ENCODE measurements at regions not wholly inside any gene's neighbourhood (a gene's known extent, or its start where the extent isn't known, plus 50 kb on each side); places are given as distances from the start of the nearest gene placed in this dataset.
A peak's percentile ranks its signal among the peaks of the same experiment; 100 is the strongest.
"Not testable (repeated sequence)": the region's sequence is repeated elsewhere in the genome, so short reads cannot be mapped to it uniquely, and the experiment has no call there.

- peak overlapping the region; percentile 23 for H3K27ac Mint-ChIP-seq
Measured at GRCh38 chrX:33908074-33908473, 224.0 kb downstream of the FAM47A start.

GRCh38 chrX:33906971-33907370 is 225.1 kb downstream of the FAM47A start:
- H3K36me3 Mint-ChIP-seq (ENCODE audit: insufficient read depth): peaks cover 7% of the 10 kb centered on the region
- H3K9me3 Mint-ChIP-seq (ENCODE audit: low read depth): peaks cover 24% of the 10 kb centered on the region
- no peak for DNase-seq (ENCODE audit: low spot score, unreplicated experiment)
- peak overlapping the region; percentile 1 for H3K4me3 Mint-ChIP-seq (ENCODE audit: low read depth)
- H3K27ac Mint-ChIP-seq: peak overlapping the region; percentile 75
- H3K27me3 Mint-ChIP-seq: no peaks in the 10 kb centered on the region
- peaks cover 50% of the 10 kb centered on the region for H3K4me1 Mint-ChIP-seq (ENCODE audit: low read depth)
- no peak for TF ChIP-seq CTCF (IDR thresholded peaks at IDR 0.05; ENCODE audit: unreplicated experiment)

More at GRCh38 chrX:33908074-33908473, 224.0 kb downstream of the FAM47A start:
- Mint-ChIP-seq H3K4me3 (ENCODE audit: low read depth) (no peak overlapping the region), H3K36me3 (ENCODE audit: insufficient read depth) (peaks cover 5% of the 10 kb centered on the region), H3K4me1 (ENCODE audit: low read depth) (peaks cover 50% of the 10 kb centered on the region), H3K9me3 (ENCODE audit: low read depth) (peaks cover 19% of the 10 kb centered on the region), H3K27me3 (no peaks in the 10 kb centered on the region)
- no peak for TF ChIP-seq CTCF (IDR thresholded peaks at IDR 0.05; ENCODE audit: unreplicated experiment)
- no peak for DNase-seq (ENCODE audit: low spot score, unreplicated experiment)

GRCh38 chrX:33892670-33893069 is 239.4 kb downstream of the FAM47A start:
- no peak for DNase-seq (ENCODE audit: low spot score, unreplicated experiment)
- H3K4me3 Mint-ChIP-seq (ENCODE audit: low read depth): no peak overlapping the region
- H3K27ac Mint-ChIP-seq: peak overlapping the region; percentile 79

GRCh38 chrX:33855251-33855650 is 276.9 kb downstream of the FAM47A start:
- no peak overlapping the region for H3K27ac Mint-ChIP-seq
- H3K27me3 Mint-ChIP-seq: no peaks in the 10 kb centered on the region
- no peaks in the 10 kb centered on the region for H3K4me1 Mint-ChIP-seq (ENCODE audit: low read depth)
- no peaks in the 10 kb centered on the region for H3K36me3 Mint-ChIP-seq (ENCODE audit: insufficient read depth)
- peaks cover under 1% of the 10 kb centered on the region for H3K9me3 Mint-ChIP-seq (ENCODE audit: low read depth)
- H3K4me3 Mint-ChIP-seq (ENCODE audit: low read depth): no peak overlapping the region
- no peak for TF ChIP-seq CTCF (IDR thresholded peaks at IDR 0.05; ENCODE audit: unreplicated experiment)
- no peak for DNase-seq (ENCODE audit: low spot score, unreplicated experiment)

More at GRCh38 chrX:33892670-33893069, 239.4 kb downstream of the FAM47A start:
- H3K9me3 Mint-ChIP-seq (ENCODE audit: low read depth): no peaks in the 10 kb centered on the region
- H3K4me1 Mint-ChIP-seq (ENCODE audit: low read depth): peaks cover 15% of the 10 kb centered on the region
- no peaks in the 10 kb centered on the region for H3K27me3 Mint-ChIP-seq
- no peak for TF ChIP-seq CTCF (IDR thresholded peaks at IDR 0.05; ENCODE audit: unreplicated experiment)
- no peaks in the 10 kb centered on the region for H3K36me3 Mint-ChIP-seq (ENCODE audit: insufficient read depth)

GRCh38 chrX:33852146-33852545 is 280.0 kb downstream of the FAM47A start:
- H3K27ac Mint-ChIP-seq; DNase-seq (ENCODE audit: low spot score, unreplicated experiment); H3K9me3 Mint-ChIP-seq (ENCODE audit: low read depth); H3K4me1 Mint-ChIP-seq (ENCODE audit: low read depth); H3K27me3 Mint-ChIP-seq; H3K36me3 Mint-ChIP-seq (ENCODE audit: insufficient read depth); H3K4me3 Mint-ChIP-seq (ENCODE audit: low read depth): not testable (repeated sequence)

- H3K4me1 Mint-ChIP-seq (ENCODE audit: low read depth): no peaks in the 10 kb centered on the region
- H3K27me3 Mint-ChIP-seq: no peaks in the 10 kb centered on the region
- no peak for TF ChIP-seq CTCF (IDR thresholded peaks at IDR 0.05; ENCODE audit: unreplicated experiment)
- no peak overlapping the region for H3K27ac Mint-ChIP-seq
- H3K4me3 Mint-ChIP-seq (ENCODE audit: low read depth): no peak overlapping the region
- no peak for DNase-seq (ENCODE audit: low spot score, unreplicated experiment)
- peaks cover 5% of the 10 kb centered on the region for H3K9me3 Mint-ChIP-seq (ENCODE audit: low read depth)
- no peaks in the 10 kb centered on the region for H3K36me3 Mint-ChIP-seq (ENCODE audit: insufficient read depth)
Measured at GRCh38 chrX:33840176-33840575, 291.9 kb downstream of the FAM47A start.

Measured in progenitor cell of endocrine pancreas (in vitro differentiated cells).